Activated CD4-positive, alpha-beta T cell treated with anti-CD3 and anti-CD28 coated beads, Interleukin-2, amount 50 U/mL, for 1 hour (primary cell): ENCODE measurements at regions not wholly inside any gene's neighbourhood (a gene's known extent, or its start where the extent isn't known, plus 50 kb on each side); places are given as distances from the start of the nearest gene placed in this dataset.
"Not testable (repeated sequence)": the region's sequence is repeated elsewhere in the genome, so short reads cannot be mapped to it uniquely, and the experiment has no call there.

Source experiments
- DNase-seq: peaks from one replicate; pipeline ENCODE4 v3.0.0-alpha.2; 2020

GRCh38 chr21:18096413-18096812 lies 148.2 kb upstream of the CHODL start:
- not testable (repeated sequence) for DNase-seq

GRCh38 chr21:18089786-18090185 lies 154.8 kb upstream of the CHODL start:
- no peak for DNase-seq

DNA sequence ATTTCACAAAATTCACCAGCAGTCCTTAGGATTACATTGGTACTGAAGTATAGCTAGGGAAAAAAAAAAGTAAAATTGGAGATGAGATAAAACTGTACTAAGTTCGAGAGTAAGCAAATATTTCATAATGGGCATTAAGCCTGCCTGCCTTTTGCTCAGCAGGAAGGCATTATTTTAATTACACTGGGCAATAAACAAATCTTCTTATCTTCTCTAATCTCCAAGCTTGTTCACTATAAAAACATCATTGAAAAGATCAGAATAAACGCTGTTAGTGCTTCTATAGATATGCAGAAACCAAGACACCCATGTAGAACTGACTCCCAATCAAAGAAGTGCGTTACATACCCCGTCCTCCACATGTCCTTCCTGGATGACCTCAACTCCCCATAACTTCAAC lies 174.2 kb upstream of the CHODL start:
- no peak for DNase-seq

DNA sequence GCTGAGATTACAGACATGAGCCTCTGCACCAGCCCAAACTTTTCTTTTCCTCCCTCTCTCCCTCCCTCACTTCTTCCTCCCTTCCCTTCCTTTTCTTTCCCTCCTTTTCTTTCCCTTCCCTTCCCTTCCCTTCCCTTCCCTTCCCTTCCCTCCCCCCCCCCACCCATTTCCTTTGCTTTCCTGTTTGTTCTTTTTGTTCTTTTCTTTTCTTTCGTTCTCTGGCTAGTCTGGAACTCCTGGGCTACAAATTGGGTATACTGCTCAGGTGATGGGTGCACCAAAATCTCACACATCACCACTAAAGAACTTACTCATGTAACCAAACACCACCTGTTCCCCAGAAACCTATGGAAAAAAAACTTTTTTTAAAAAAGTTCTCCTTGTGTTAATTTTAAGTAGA lies 174.8 kb upstream of the CHODL start:
- DNase-seq, result no peak

DNA sequence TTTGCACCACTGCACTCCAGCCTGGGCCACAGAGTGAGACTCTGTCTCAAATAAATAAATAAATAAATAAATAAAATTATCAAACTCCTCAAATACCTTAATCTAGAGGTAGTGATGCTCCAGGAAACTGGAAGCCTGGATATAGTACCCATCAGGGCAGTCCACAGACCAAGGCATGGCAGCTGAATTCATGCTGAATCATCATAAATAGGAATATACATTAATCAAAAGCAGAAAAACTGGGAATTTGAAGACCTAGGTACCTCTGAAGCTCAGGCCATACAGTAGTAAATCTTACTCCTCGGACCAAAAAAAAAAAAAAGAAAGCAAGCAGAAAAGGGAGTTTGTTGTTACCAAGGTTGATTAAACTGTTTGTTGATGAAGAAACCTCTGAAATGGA lies 184.2 kb upstream of the CHODL start:
- DNase-seq, result no peak

- DNase-seq, result no peak
These were observed 185.8 kb upstream of the CHODL start for GRCh38 chr21:18058731-18059398.

GRCh38 chr21:18053151-18053550 lies 191.5 kb upstream of the CHODL start:
- DNase-seq, result no peak

DNA sequence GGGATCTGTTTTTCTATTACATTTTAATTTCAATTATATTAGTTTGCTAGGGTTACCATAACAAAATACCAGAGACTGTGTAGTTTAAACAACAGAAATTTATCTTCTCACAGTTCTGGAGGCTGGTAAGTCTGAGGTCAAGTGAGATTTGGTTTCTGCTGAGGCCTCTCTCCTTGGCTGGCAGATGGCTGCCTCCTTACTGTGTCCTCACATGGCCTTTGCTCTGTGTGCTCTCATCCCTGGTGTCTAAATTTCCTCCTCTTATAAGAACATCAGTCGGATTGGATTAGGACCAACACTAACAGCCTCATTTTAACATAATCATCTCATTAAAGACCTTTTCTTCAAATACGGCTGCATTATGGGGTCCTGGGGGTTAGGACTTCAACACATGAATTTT lies 195.2 kb upstream of the CHODL start:
- DNase-seq, result no peak

DNA sequence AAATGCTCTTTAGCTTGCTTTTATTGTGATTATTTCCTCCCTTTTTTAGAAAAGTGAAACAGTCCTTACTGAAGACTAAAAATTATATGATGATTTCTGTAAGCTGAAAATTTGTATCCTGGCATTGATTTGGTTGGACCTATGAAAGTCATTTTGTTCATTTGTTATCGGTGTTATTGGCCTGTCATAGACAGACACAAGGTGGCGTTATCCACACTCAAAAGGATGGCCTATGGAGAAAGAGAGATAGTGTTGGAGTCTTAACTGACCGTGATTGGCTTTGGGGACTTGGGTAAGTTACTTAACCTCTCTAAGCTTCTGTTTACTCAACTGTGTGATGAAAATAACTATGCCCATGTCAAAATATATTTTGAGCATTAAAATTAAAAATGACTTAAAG lies 203.6 kb upstream of the CHODL start:
- DNase-seq, result no peak

GRCh38 chr21:18030248-18030647 lies 211.1 kb upstream of the C21orf91 start:
- DNase-seq, result no peak

GRCh38 chr21:18026359-18026758 lies 207.2 kb upstream of the C21orf91 start:
- no peak for DNase-seq

DNA sequence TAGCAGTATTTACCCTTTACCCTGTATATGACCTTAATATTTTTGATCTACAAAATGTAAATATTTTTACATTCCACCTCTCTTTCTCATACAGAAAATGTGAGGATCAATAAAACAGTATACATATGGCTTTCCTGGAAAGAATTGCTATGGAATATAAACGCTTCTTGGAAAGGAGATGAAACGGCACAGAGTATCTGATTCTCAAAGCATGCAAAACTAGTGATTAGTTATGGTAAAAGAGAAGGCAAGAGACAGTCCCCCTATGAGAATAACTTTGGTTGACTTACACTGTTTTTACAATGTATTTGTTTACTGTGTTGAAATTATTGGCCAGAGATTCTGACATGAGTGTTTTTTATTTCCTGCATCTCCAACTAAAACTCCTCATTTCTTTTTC lies 204.6 kb upstream of the C21orf91 start:
- DNase-seq, result no peak

- no peak for DNase-seq
These were observed 204.0 kb upstream of the C21orf91 start for GRCh38 chr21:18023157-18023556.

- DNase-seq, result no peak
These were observed 188.0 kb upstream of the C21orf91 start for GRCh38 chr21:18007121-18007520.

DNA sequence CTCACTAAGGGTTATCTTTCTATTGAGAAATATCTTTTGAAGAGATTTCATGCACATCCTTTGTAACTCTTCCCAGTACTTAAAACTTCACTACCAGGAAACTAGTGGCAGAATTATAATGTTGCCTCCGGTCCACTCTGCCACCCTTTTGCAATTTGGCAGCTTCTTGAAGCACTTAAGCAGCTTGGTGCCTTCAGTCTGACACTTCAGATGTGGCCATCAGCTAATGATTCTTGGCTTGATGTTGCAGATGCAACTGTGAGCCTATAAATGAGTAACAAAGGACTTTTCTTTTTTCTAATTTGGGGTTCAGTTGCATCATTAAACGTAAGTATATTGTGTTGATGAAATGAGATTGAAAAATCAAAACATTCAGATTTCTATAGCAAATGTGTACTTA lies 187.5 kb upstream of the C21orf91 start:
- no peak for DNase-seq

DNA sequence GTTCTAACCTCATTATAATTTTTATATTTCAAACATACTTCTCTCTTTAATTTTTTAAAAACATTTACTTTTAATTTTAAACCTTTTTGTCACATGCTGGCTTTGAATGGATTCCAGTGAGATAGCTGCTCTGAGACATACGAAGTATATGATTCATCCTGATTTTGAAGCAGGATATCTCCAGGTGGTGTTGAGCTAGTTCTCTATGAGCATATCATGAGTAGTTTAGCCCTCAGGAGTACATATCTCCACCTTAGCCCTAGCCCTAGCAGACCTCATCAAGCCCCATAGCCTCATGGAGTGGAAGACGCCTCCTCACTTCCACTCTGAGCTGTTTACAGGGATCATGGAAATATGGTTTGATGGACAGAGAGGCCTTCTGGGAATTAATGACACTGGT lies 183.2 kb upstream of the C21orf91 start:
- no peak for DNase-seq

GRCh38 chr21:18000981-18001686 lies 182.0 kb upstream of the C21orf91 start:
- no peak for DNase-seq

- DNase-seq, result not testable (repeated sequence)
These were observed 179.4 kb upstream of the C21orf91 start for GRCh38 chr21:17998599-17998998.

DNA sequence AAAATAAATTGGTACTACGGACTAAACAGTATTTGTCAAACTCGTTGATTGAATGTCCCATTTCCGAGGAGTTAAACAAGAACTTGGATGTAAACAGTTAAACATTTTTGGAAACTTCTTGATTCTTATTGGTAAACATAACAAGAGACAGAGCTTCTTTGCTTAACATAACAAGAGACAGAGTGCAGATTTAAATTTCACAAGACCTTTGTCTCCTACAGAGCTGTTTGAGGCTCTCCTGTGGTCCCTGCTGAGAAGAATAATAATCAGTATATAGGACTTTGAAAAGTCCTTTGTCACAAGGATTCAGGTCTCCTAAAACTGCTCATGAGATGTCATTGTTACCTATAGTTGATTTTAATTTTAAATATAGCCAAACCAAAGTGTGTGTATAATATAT lies 170.6 kb upstream of the C21orf91 start:
- no peak for DNase-seq

- DNase-seq, result no peak
These were observed 168.9 kb upstream of the C21orf91 start for GRCh38 chr21:17988102-17988437.

GRCh38 chr21:17987382-17988101 lies 168.4 kb upstream of the C21orf91 start:
- DNase-seq, result no peak

DNA sequence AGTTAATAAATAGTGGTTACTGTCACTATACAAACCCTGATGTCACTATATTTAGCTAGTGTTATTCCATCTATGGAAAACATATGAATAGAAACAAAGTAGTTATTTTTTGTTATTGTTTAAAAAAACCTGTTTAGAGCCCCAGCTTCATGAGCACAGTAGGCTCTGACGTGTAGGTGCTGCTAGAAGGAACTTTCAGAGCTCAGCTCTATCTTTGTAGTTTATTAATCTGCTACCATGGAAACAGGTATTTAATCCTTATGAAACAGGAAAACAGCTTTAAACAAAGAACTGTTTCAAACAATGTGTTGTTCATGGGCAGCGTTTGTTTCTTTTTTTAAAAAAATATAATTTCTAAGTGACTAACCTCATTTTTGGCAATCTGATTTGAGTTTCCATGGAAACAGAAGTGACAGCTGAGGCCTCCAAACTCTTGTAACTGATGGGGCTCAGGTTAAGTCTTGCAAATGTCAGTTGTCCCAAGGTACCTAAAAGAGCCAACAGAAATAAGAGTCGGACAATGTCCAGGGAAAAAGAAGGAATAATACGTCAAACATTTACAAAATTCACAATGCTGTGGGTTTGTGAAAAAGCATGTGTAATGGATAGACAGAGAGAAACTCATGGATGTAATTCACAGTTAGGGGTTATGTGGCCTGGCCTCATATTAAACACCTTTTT lies 162.0 kb upstream of the C21orf91 start:
- DNase-seq, result no peak

- DNase-seq, result no peak
These were observed 160.6 kb upstream of the C21orf91 start for GRCh38 chr21:17979763-17980162.

- no peak for DNase-seq
These were observed 159.7 kb upstream of the C21orf91 start for GRCh38 chr21:17978895-17979294.
